Lower leg skin (tissue), 4 donors: ENCODE measurements at regions not wholly inside any gene's neighbourhood (a gene's known extent, or its start where the extent isn't known, plus 50 kb on each side); places are given as distances from the start of the nearest gene placed in this dataset.

Experiments
- DNase-seq, 2 donors: peaks; one replicate each; pipeline ENCODE4 v3.0.0-alpha.2; 2019; ENCODE audit warnings: low spot score in 2 of 2
- H3K4me3 ChIP-seq: fragments of 200-600 bp; sonication (generic); 2 replicates; pipeline ENCODE4 v1.5.1; 2017; ENCODE audit warnings: mild to moderate bottlenecking, low read depth; ENCODE audit not compliant: poor library complexity, severe bottlenecking
- CTCF ChIP-seq, 3 donors: fragments of 450-650 bp; IDR thresholded peaks; one replicate each; pipeline ENCODE4 v1.5.1; 2016; ENCODE audit warnings: antibody characterized with exemption in 3 of 3, mild to moderate bottlenecking in 3 of 3, moderate library complexity in 2 of 3
- POLR2A ChIP-seq, 2 donors: fragments of 450-650 bp; IDR thresholded peaks; one replicate each; pipeline ENCODE4 v1.6.1; 2016 to 2017; ENCODE audit warnings: antibody characterized with exemption in 2 of 2, mild to moderate bottlenecking in 1 of 2, moderate library complexity in 1 of 2
- WGBS, 2 donors: methylation state at CpG; one replicate each; pipeline ENCODE4 v1.1.5; 2018; 5-methylcytosine and 5-hydroxymethylcytosine counted together
- intact Hi-C: fragments of 100-400 bp; cut with DNase I; formaldehyde crosslinking; loops from one replicate; pipeline ENCODE4 v1.15.0; 2023; ENCODE audit warnings: low total_unique reads

GRCh38 chr3:17972476-17972875, 230.0 kb upstream of the TBC1D5 start:
- no peak overlapping the region for H3K4me3 ChIP-seq
- intact Hi-C loops: no loop called here
- no peak for TF ChIP-seq CTCF (IDR thresholded peaks at IDR 0.05)
- TF ChIP-seq POLR2A (IDR thresholded peaks at IDR 0.05): no peak
- no peak for DNase-seq
- 42 to 52% methylated on average over 1 of the region's 1 CpG for WGBS, 2 donors

- TF ChIP-seq POLR2A (IDR thresholded peaks at IDR 0.05) (no peak), CTCF (IDR thresholded peaks at IDR 0.05) (no peak)
- WGBS, 2 donors: 75 to 93% methylated on average over 1 of the region's 1 CpG
- intact Hi-C loops: no loop called here
- no peak overlapping the region for H3K4me3 ChIP-seq
- DNase-seq: no peak
Measured at GRCh38 chr3:17972030-17972429, 229.6 kb upstream of the TBC1D5 start.

- DNase-seq: no peak
- 53 to 70% methylated on average over 3 of the region's 3 CpGs for WGBS, 2 donors
- intact Hi-C loops: no loop called here
- no peak overlapping the region for H3K4me3 ChIP-seq
- TF ChIP-seq CTCF (IDR thresholded peaks at IDR 0.05): no peak
- TF ChIP-seq POLR2A (IDR thresholded peaks at IDR 0.05): no peak
Measured at GRCh38 chr3:17969985-17970568, 227.6 kb upstream of the TBC1D5 start.

- TF ChIP-seq POLR2A (IDR thresholded peaks at IDR 0.05): no peak
- TF ChIP-seq CTCF (IDR thresholded peaks at IDR 0.05): no peak
- no peak for DNase-seq
- WGBS, 2 donors: 95% methylated on average over 3 of the region's 3 CpGs
- H3K4me3 ChIP-seq: no peak overlapping the region
- intact Hi-C loops: no loop called here
Measured at GRCh38 chr3:17969244-17969643, 226.8 kb upstream of the TBC1D5 start.

- no peak for DNase-seq
Measured at GRCh38 chr3:17967953-17968607, 225.6 kb upstream of the TBC1D5 start.

More at GRCh38 chr3:17967953-17968607, 225.6 kb upstream of the TBC1D5 start:
- no peak overlapping the region for H3K4me3 ChIP-seq
- TF ChIP-seq CTCF (IDR thresholded peaks at IDR 0.05) (no peak), POLR2A (IDR thresholded peaks at IDR 0.05) (no peak)
- intact Hi-C loops: no loop called here
- 63 to 64% methylated on average over 2 of the region's 2 CpGs for WGBS, 2 donors
